Fibroblast of lung (primary cell): ENCODE measurements at regions not wholly inside any gene's neighbourhood (a gene's known extent, or its start where the extent isn't known, plus 50 kb on each side); places are given as distances from the start of the nearest gene placed in this dataset.
A peak's percentile ranks its signal among the peaks of the same experiment; 100 is the strongest.

Experiments
- DNase-seq, 2 donors: peaks; one replicate each; pipeline versions ENCODE4 v3.0.0 to v3.0.0-alpha.2; 2010; ENCODE audit warnings: low read depth in 2 of 2
- H2AFZ ChIP-seq: 2 replicates; pipeline ENCODE4 v1.5.1; 2012; ENCODE audit warnings: low read length, control low read depth, inconsistent platforms
- H3K27ac ChIP-seq: 2 replicates; pipeline ENCODE4 v1.5.1; 2011; ENCODE audit warnings: low read length, control low read depth; ENCODE audit not compliant: insufficient read depth
- H3K27me3 ChIP-seq: 2 replicates; pipeline ENCODE4 v1.5.1; 2011; ENCODE audit warnings: mild to moderate bottlenecking, low read length; ENCODE audit not compliant: control insufficient read depth, insufficient read depth
- H3K36me3 ChIP-seq: 2 replicates; pipeline ENCODE4 v1.5.1; 2011; ENCODE audit warnings: low read length; ENCODE audit not compliant: control insufficient read depth, insufficient read depth
- H3K4me1 ChIP-seq: 2 replicates; pipeline ENCODE4 v1.5.1; 2011; ENCODE audit warnings: low read length; ENCODE audit not compliant: control insufficient read depth, insufficient read depth; ENCODE audit errors: extremely low read depth
- H3K4me2 ChIP-seq: 2 replicates; pipeline ENCODE4 v1.5.1; 2011; ENCODE audit warnings: low read length, control low read depth; ENCODE audit not compliant: insufficient read depth; ENCODE audit errors: extremely low read depth
- H3K4me3 ChIP-seq, 4 experiments: fragments of 200-600 bp in 1 of 4; sonication (generic) in 1 of 4; replicated peaks in 1 of 4; 2 replicates each; pipeline ENCODE4 v1.5.1; 2011 to 2016; ENCODE audit warnings: low read length in 4 of 4, low read depth in 3 of 4, mild to moderate bottlenecking in 3 of 4, control low read depth in 2 of 4, inconsistent platforms in 1 of 4, mixed read lengths in 1 of 4; ENCODE audit not compliant: insufficient read depth in 1 of 4; ENCODE audit errors: control extremely low read depth in 1 of 4
- H3K79me2 ChIP-seq: 2 replicates; pipeline ENCODE4 v1.5.1; 2012; ENCODE audit warnings: mild to moderate bottlenecking, low read length, inconsistent platforms; ENCODE audit not compliant: control insufficient read depth, insufficient read depth
- H3K9ac ChIP-seq: 2 replicates; pipeline ENCODE4 v1.5.1; 2011; ENCODE audit warnings: mild to moderate bottlenecking, low read length, control low read depth; ENCODE audit not compliant: insufficient read depth
- H3K9me3 ChIP-seq: 2 replicates; pipeline ENCODE4 v1.5.1; 2012; ENCODE audit warnings: low read depth, low read length; ENCODE audit not compliant: control insufficient read depth, insufficient read depth
- H4K20me1 ChIP-seq: 2 replicates; pipeline ENCODE4 v1.5.1; 2011; ENCODE audit warnings: low read length; ENCODE audit not compliant: control insufficient read depth, insufficient read depth; ENCODE audit errors: extremely low read depth
- CTCF ChIP-seq, 2 donors: IDR thresholded peaks in 1 of 2; conservative IDR thresholded peaks in 1 of 2; 1 replicate in 1 of 2; 2 replicates in 1 of 2; pipeline ENCODE4 v1.5.1; 2011 to 2012; ENCODE audit warnings: low read length in 2 of 2, control low read depth in 1 of 2, inconsistent platforms in 1 of 2, low read depth in 1 of 2, mild to moderate bottlenecking in 1 of 2
- EZH2 ChIP-seq: IDR thresholded peaks from 2 replicates; pipeline ENCODE4 v1.5.1; 2012; ENCODE audit warnings: low read length, control low read depth, mild to moderate bottlenecking; ENCODE audit errors: missing control alignments

GRCh38 chr6:140355476-140355875, 981.0 kb upstream of the CITED2 start:
- no peaks in the 10 kb centered on the region for H3K27me3 ChIP-seq
- TF ChIP-seq CTCF (conservative IDR thresholded peaks at IDR 0.05 in 1 of 2, IDR thresholded peaks at IDR 0.05 in 1 of 2; ENCODE audit: low read depth in 1 of 2, low read length in 2 of 2) (no peak), EZH2 (no peak)

GRCh38 chr6:140354296-140354695, 979.8 kb upstream of the CITED2 start:
- Histone ChIP-seq H3K27ac (no peak overlapping the region), H3K4me1 (no peaks in the 10 kb centered on the region), H3K79me2 (no peaks in the 10 kb centered on the region), H3K36me3 (no peaks in the 10 kb centered on the region), H3K4me2 (no peak overlapping the region), H3K27me3 (no peaks in the 10 kb centered on the region), H2AFZ (no peak overlapping the region), H3K4me3 (no peak overlapping the region), H4K20me1 (no peaks in the 10 kb centered on the region), H3K9ac (no peak overlapping the region), H3K9me3 (no peaks in the 10 kb centered on the region)
- DNase-seq: peak in 1 of 2 donors; percentile 29
- no peak for TF ChIP-seq CTCF (conservative IDR thresholded peaks at IDR 0.05 in 1 of 2, IDR thresholded peaks at IDR 0.05 in 1 of 2; ENCODE audit: low read depth in 1 of 2, low read length in 2 of 2)
- TF ChIP-seq EZH2: no peak

More at GRCh38 chr6:140355476-140355875, 981.0 kb upstream of the CITED2 start:
- H3K36me3 ChIP-seq: no peaks in the 10 kb centered on the region
- no peaks in the 10 kb centered on the region for H3K79me2 ChIP-seq
- H4K20me1 ChIP-seq: no peaks in the 10 kb centered on the region
- no peak overlapping the region for H2AFZ ChIP-seq
- H3K27ac ChIP-seq: no peak overlapping the region
- no peak overlapping the region for H3K4me3 ChIP-seq
- H3K9ac ChIP-seq: no peak overlapping the region
- no peaks in the 10 kb centered on the region for H3K4me1 ChIP-seq
- no peak overlapping the region for H3K4me2 ChIP-seq
- H3K9me3 ChIP-seq: no peaks in the 10 kb centered on the region
- peak in 1 of 2 donors; percentile 43 for DNase-seq

- H3K9me3 ChIP-seq: no peaks in the 10 kb centered on the region
- H2AFZ ChIP-seq: no peak overlapping the region
- no peaks in the 10 kb centered on the region for H4K20me1 ChIP-seq
- H3K9ac ChIP-seq: no peak overlapping the region
- no peak overlapping the region for H3K4me3 ChIP-seq
- no peaks in the 10 kb centered on the region for H3K27me3 ChIP-seq
- no peaks in the 10 kb centered on the region for H3K79me2 ChIP-seq
- H3K4me2 ChIP-seq: no peak overlapping the region
- H3K4me1 ChIP-seq: no peaks in the 10 kb centered on the region
- no peak for DNase-seq
- H3K27ac ChIP-seq: no peak overlapping the region
- no peaks in the 10 kb centered on the region for H3K36me3 ChIP-seq
- TF ChIP-seq EZH2 (no peak), CTCF (conservative IDR thresholded peaks at IDR 0.05 in 1 of 2, IDR thresholded peaks at IDR 0.05 in 1 of 2; ENCODE audit: low read depth in 1 of 2, low read length in 2 of 2) (no peak)
These were observed 979.1 kb upstream of the CITED2 start for GRCh38 chr6:140353536-140353935.
